Mesendoderm (in vitro differentiated cells): ENCODE measurements at regions not wholly inside any gene's neighbourhood (a gene's known extent, or its start where the extent isn't known, plus 50 kb on each side); places are given as distances from the start of the nearest gene placed in this dataset.

ENCODE experiments used
- DNase-seq: peaks from one replicate; pipeline ENCODE4 v3.0.0; 2013
- H2AK5ac ChIP-seq: 2 replicates; pipeline ENCODE4 v1.6.1; 2013; ENCODE audit warnings: low read length, inconsistent platforms
- H2BK120ac ChIP-seq: 2 replicates; pipeline ENCODE4 v1.6.1; 2013; ENCODE audit warnings: low read depth, mild to moderate bottlenecking, low read length, moderate library complexity, mixed read lengths
- H2BK15ac ChIP-seq: replicated peaks from 2 replicates; pipeline ENCODE4 v1.6.1; 2013; ENCODE audit warnings: low read depth, mild to moderate bottlenecking, moderate library complexity
- H2BK5ac ChIP-seq: 2 replicates; pipeline ENCODE4 v1.6.1; 2013; ENCODE audit warnings: low read length, inconsistent platforms
- H3K18ac ChIP-seq: 2 replicates; pipeline ENCODE4 v1.6.1; 2013; ENCODE audit warnings: mild to moderate bottlenecking, low read length, mixed read lengths
- H3K23ac ChIP-seq: one replicate; pipeline ENCODE4 v1.6.1; 2013; ENCODE audit warnings: low read length
- H3K27ac ChIP-seq: 2 replicates; pipeline ENCODE4 v1.5.1; 2013; ENCODE audit warnings: low read depth, mild to moderate bottlenecking, inconsistent platforms, low read length, moderate library complexity
- H3K27me3 ChIP-seq: 2 replicates; pipeline ENCODE4 v1.6.1; 2013; ENCODE audit warnings: low read length, control low read depth, mild to moderate bottlenecking, inconsistent platforms; ENCODE audit not compliant: insufficient read depth, poor library complexity
- H3K36me3 ChIP-seq: 2 replicates; pipeline ENCODE4 v1.6.1; 2013; ENCODE audit warnings: low read length, inconsistent platforms; ENCODE audit not compliant: control insufficient read depth, insufficient read depth
- H3K4ac ChIP-seq: one replicate; pipeline ENCODE4 v1.6.1; 2013; ENCODE audit warnings: low read depth, mild to moderate bottlenecking, low read length, moderate library complexity
- H3K4me1 ChIP-seq: 2 replicates; pipeline ENCODE4 v1.6.1; 2013; ENCODE audit warnings: low read depth, low read length, inconsistent platforms; ENCODE audit not compliant: control insufficient read depth
- H3K4me2 ChIP-seq: 2 replicates; pipeline ENCODE4 v1.6.1; 2013; ENCODE audit warnings: low read length
- H3K4me3 ChIP-seq: 2 replicates; pipeline ENCODE4 v1.5.1; 2013; ENCODE audit warnings: mild to moderate bottlenecking, low read length
- H3K56ac ChIP-seq: one replicate; pipeline ENCODE4 v1.6.1; 2013; ENCODE audit warnings: low read length
- H3K79me1 ChIP-seq: 2 replicates; pipeline ENCODE4 v1.6.1; 2013; ENCODE audit warnings: low read length, inconsistent platforms
- H3K79me2 ChIP-seq: 2 replicates; pipeline ENCODE4 v1.6.1; 2013; ENCODE audit warnings: mild to moderate bottlenecking, low read length; ENCODE audit not compliant: control insufficient read depth, insufficient read depth
- H3K9ac ChIP-seq: 2 replicates; pipeline ENCODE4 v1.6.1; 2013; ENCODE audit warnings: low read length, inconsistent platforms
- H4K5ac ChIP-seq: one replicate; pipeline ENCODE4 v1.6.1; 2013; ENCODE audit warnings: low read length
- H4K8ac ChIP-seq: one replicate; pipeline ENCODE4 v1.6.1; 2013; ENCODE audit warnings: low read depth, mild to moderate bottlenecking, control low read depth, low read length, moderate library complexity
- WGBS: extraction: QIAGEN DNeasy Blood & Tissue Kit; methylation state at CpG from one replicate; pipeline ENCODE4 v1.1.7; 2013; ENCODE audit warnings: low lambda C conversion rate, missing lambda C conversion rate; ENCODE audit not compliant: insufficient coverage; ENCODE audit errors: extremely low coverage; 5-methylcytosine and 5-hydroxymethylcytosine counted together

- Histone ChIP-seq H3K27ac (no peak overlapping the region), H2BK15ac (no peak overlapping the region), H4K5ac (no peak overlapping the region), H4K8ac (no peak overlapping the region), H3K18ac (peak overlapping the region; percentile 30), H3K79me2 (no peaks in the 10 kb centered on the region), H2BK5ac (no peak overlapping the region), H3K4me2 (no peak overlapping the region), H2BK120ac (peak overlapping the region; percentile 61), H3K9ac (no peak overlapping the region), H3K56ac (no peak overlapping the region), H3K79me1 (no peaks in the 10 kb centered on the region), H3K23ac (no peak overlapping the region), H3K4me1 (no peaks in the 10 kb centered on the region), H2AK5ac (no peak overlapping the region), H3K36me3 (no peaks in the 10 kb centered on the region), H3K27me3 (no peaks in the 10 kb centered on the region), H3K4ac (no peak overlapping the region), H3K4me3 (no peak overlapping the region)
- no CpG with 5 or more reads among the region's 2 CpGs for WGBS
- no peak for DNase-seq
These were observed 81.5 kb upstream of the PRICKLE2 start for GRCh38 chr3:64306745-64307144.

GRCh38 chr3:64305731-64306130 lies 80.5 kb upstream of the PRICKLE2 start:
- no peak overlapping the region for H3K4me2 ChIP-seq
- H3K36me3 ChIP-seq: no peaks in the 10 kb centered on the region
- DNase-seq: peak; percentile 58
- no peak overlapping the region for H4K5ac ChIP-seq
- no peak overlapping the region for H3K9ac ChIP-seq
- H3K4me3 ChIP-seq: no peak overlapping the region
- no peak overlapping the region for H2BK15ac ChIP-seq
- H3K23ac ChIP-seq: no peak overlapping the region
- H3K79me2 ChIP-seq: no peaks in the 10 kb centered on the region
- H2BK120ac ChIP-seq: no peak overlapping the region
- H2AK5ac ChIP-seq: no peak overlapping the region
- no peak overlapping the region for H3K4ac ChIP-seq
- H3K79me1 ChIP-seq: no peaks in the 10 kb centered on the region
- no peak overlapping the region for H2BK5ac ChIP-seq
- no peak overlapping the region for H3K56ac ChIP-seq
- no peak overlapping the region for H3K27ac ChIP-seq
- H3K4me1 ChIP-seq: no peaks in the 10 kb centered on the region
- H3K27me3 ChIP-seq: no peaks in the 10 kb centered on the region
- H3K18ac ChIP-seq: no peak overlapping the region
- no peak overlapping the region for H4K8ac ChIP-seq
- no CpG with 5 or more reads among the region's 1 CpG for WGBS

DNA sequence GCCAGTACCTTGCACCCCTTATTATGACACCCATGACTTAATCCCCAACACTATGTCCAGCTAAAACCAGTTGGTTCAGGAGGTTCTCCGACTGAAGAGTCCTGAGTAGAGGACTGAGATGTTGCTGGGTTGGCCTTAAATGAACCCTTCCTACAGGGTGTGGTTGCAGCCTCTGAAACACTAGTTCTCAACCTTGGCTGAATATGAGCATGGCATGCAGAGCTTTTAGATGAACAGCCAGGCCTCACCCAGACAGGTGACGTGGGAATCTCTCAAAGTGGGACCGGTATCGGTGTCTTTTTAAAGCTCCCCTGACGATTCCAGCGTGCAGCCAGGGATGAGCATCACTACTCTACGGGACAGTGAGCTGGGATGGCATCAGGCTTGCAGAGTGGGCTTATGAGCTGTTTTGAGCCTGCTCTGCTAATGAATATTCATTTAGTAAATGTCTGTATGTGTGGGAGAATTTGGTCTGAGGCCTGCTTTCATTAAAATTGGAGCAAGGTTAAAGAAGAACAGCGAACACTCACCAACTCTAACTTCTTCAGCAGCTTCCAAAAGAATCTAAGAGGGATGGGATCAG lies 79.7 kb upstream of the PRICKLE2 start:
- no peaks in the 10 kb centered on the region for H3K79me2 ChIP-seq
- no peak overlapping the region for H3K9ac ChIP-seq
- no peaks in the 10 kb centered on the region for H3K27me3 ChIP-seq
- H4K5ac ChIP-seq: no peak overlapping the region
- no CpG with 5 or more reads among the region's 8 CpGs for WGBS
- H3K23ac ChIP-seq: no peak overlapping the region
- no peaks in the 10 kb centered on the region for H3K79me1 ChIP-seq
- H3K4me1 ChIP-seq: no peaks in the 10 kb centered on the region
- no peak overlapping the region for H3K4ac ChIP-seq
- H2BK15ac ChIP-seq: no peak overlapping the region
- no peaks in the 10 kb centered on the region for H3K36me3 ChIP-seq
- H3K4me3 ChIP-seq: no peak overlapping the region
- H3K4me2 ChIP-seq: no peak overlapping the region
- DNase-seq: no peak
- no peak overlapping the region for H3K18ac ChIP-seq
- H2AK5ac ChIP-seq: no peak overlapping the region
- H3K56ac ChIP-seq: no peak overlapping the region
- no peak overlapping the region for H2BK120ac ChIP-seq
- no peak overlapping the region for H3K27ac ChIP-seq
- no peak overlapping the region for H4K8ac ChIP-seq
- no peak overlapping the region for H2BK5ac ChIP-seq

DNA sequence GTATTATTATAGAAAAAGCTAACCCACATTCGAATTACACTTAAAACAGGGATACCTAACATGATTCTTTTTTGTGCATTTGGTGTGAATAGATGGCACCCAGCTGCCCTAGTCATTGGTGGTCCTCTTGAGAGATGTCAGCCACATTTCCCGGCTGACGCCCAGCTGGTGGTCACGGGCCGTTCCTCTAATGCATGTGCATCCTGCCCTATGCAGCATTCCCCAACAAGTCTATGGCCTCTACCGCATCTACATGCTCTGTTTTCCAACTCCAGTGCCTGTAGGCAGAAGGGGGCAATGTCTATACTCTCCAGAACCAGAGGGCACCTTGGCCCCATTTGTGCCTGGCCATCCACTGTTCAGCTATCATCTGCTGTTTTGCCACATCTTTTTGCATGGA lies 78.6 kb upstream of the PRICKLE2 start:
- Histone ChIP-seq H3K27ac (no peak overlapping the region), H3K56ac (no peak overlapping the region), H3K4me1 (no peaks in the 10 kb centered on the region), H3K27me3 (no peaks in the 10 kb centered on the region), H3K79me2 (no peaks in the 10 kb centered on the region), H3K79me1 (no peaks in the 10 kb centered on the region), H3K23ac (no peak overlapping the region), H4K5ac (no peak overlapping the region), H3K18ac (no peak overlapping the region), H2BK120ac (no peak overlapping the region), H2BK15ac (no peak overlapping the region), H3K4me3 (no peak overlapping the region), H4K8ac (no peak overlapping the region), H2BK5ac (no peak overlapping the region), H3K36me3 (no peaks in the 10 kb centered on the region), H3K4ac (no peak overlapping the region), H3K4me2 (no peak overlapping the region), H3K9ac (no peak overlapping the region), H2AK5ac (no peak overlapping the region)
- no CpG with 5 or more reads among the region's 6 CpGs for WGBS
- no peak for DNase-seq

DNA sequence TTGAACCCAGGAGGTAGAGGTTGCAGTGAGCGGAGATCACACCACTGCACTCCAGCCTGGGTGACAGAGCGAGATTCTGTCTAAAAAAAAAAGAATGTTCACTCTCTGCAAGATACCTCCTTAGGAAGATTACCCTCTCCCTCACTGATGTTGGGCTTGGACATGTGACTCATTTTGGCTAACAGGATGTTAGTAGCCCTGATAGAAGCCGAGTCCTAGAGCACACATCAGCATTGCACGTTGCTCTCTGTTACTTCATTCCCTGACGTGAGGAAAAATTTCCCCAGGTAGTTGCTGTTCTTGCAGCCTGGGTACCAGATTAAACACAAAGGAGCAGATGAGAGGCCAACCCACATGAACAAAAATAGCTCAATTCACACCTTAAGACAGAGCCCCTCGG lies 78.1 kb upstream of the PRICKLE2 start:
- Histone ChIP-seq H3K79me2 (no peaks in the 10 kb centered on the region), H3K56ac (no peak overlapping the region), H3K9ac (no peak overlapping the region), H3K27me3 (no peaks in the 10 kb centered on the region), H3K79me1 (no peaks in the 10 kb centered on the region), H2BK15ac (no peak overlapping the region), H3K4me1 (no peaks in the 10 kb centered on the region), H2AK5ac (no peak overlapping the region), H3K4me3 (no peak overlapping the region), H2BK5ac (no peak overlapping the region), H3K36me3 (no peaks in the 10 kb centered on the region), H3K4me2 (no peak overlapping the region), H2BK120ac (no peak overlapping the region), H4K5ac (no peak overlapping the region), H4K8ac (no peak overlapping the region), H3K18ac (no peak overlapping the region), H3K4ac (no peak overlapping the region), H3K27ac (no peak overlapping the region), H3K23ac (no peak overlapping the region)
- DNase-seq: no peak
- WGBS: no CpG with 5 or more reads among the region's 6 CpGs

DNA sequence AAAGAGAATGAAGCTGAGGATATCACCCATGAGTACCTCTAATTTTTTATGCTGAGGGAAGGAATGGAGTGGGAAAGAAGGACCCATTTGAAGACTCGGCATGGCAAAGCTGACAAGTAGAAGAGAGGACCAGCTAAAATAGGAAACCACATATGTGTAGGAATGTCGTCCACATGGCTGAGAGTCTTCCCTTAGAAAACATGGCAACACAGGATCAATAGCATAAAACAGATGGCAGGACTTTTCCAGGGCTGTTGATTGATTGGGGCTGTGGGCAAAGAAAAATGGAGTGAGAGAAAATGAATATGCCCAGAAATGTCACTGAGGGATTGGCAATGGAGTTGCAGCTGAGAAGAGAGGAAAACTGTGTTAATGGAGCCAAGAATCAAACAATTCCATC lies 76.2 kb upstream of the PRICKLE2 start:
- H3K4me3 ChIP-seq: no peak overlapping the region
- DNase-seq: no peak
- H2BK15ac ChIP-seq: no peak overlapping the region
- no peak overlapping the region for H3K18ac ChIP-seq
- H4K5ac ChIP-seq: no peak overlapping the region
- H2BK120ac ChIP-seq: no peak overlapping the region
- H3K4me1 ChIP-seq: no peaks in the 10 kb centered on the region
- no peaks in the 10 kb centered on the region for H3K36me3 ChIP-seq
- H3K56ac ChIP-seq: no peak overlapping the region
- H3K27ac ChIP-seq: no peak overlapping the region
- no peak overlapping the region for H3K4me2 ChIP-seq
- H3K79me1 ChIP-seq: no peaks in the 10 kb centered on the region
- no peaks in the 10 kb centered on the region for H3K27me3 ChIP-seq
- no CpG with 5 or more reads among the region's 2 CpGs for WGBS
- H3K9ac ChIP-seq: no peak overlapping the region
- H2BK5ac ChIP-seq: no peak overlapping the region
- H3K23ac ChIP-seq: no peak overlapping the region
- H3K4ac ChIP-seq: no peak overlapping the region
- H3K79me2 ChIP-seq: no peaks in the 10 kb centered on the region
- H2AK5ac ChIP-seq: no peak overlapping the region
- no peak overlapping the region for H4K8ac ChIP-seq
